AG10803 (cell line): ENCODE measurements at regions not wholly inside any gene's neighbourhood (a gene's known extent, or its start where the extent isn't known, plus 50 kb on each side); places are given as distances from the start of the nearest gene placed in this dataset.
A peak's percentile ranks its signal among the peaks of the same experiment; 100 is the strongest.

Source experiments
- DNase-seq: peaks from one replicate; pipeline ENCODE4 v3.0.0; 2010; ENCODE audit warnings: low read depth
- H3K4me3 ChIP-seq: 2 replicates; pipeline ENCODE4 v1.5.1; 2011; ENCODE audit warnings: mild to moderate bottlenecking, low read length, control low read depth
- CTCF ChIP-seq: conservative IDR thresholded peaks from 2 replicates; pipeline ENCODE4 v1.5.1; 2011; ENCODE audit warnings: mild to moderate bottlenecking, low read length, control low read depth, inconsistent platforms

GRCh38 chr2:196389670-196390069 lies 218.3 kb upstream of the STK17B start:
- no peak overlapping the region for H3K4me3 ChIP-seq
- no peak for DNase-seq
- TF ChIP-seq CTCF = no peak

GRCh38 chr2:196390243-196391148 lies 219.1 kb upstream of the STK17B start:
- no peak for TF ChIP-seq CTCF

GRCh38 chr2:196391149-196391479 lies 219.7 kb upstream of the STK17B start:
- no peak for TF ChIP-seq CTCF
- H3K4me3 ChIP-seq = no peak overlapping the region
- no peak for DNase-seq

More at GRCh38 chr2:196390243-196391148, 219.1 kb upstream of the STK17B start:
- no peak overlapping the region for H3K4me3 ChIP-seq
- DNase-seq = peak; percentile 31

- DNase-seq = no peak
- H3K4me3 ChIP-seq = no peak overlapping the region
- no peak for TF ChIP-seq CTCF
These were observed 227.7 kb upstream of the STK17B start for GRCh38 chr2:196399096-196399495.

GRCh38 chr2:196399722-196400691 lies 228.6 kb upstream of the STK17B start:
- no peak for TF ChIP-seq CTCF
- DNase-seq = peak; percentile 90
- H3K4me3 ChIP-seq = no peak overlapping the region

- peak; percentile 36 for DNase-seq
- no peak overlapping the region for H3K4me3 ChIP-seq
- no peak for TF ChIP-seq CTCF
These were observed 232.1 kb upstream of the STK17B start for GRCh38 chr2:196403471-196403870.
